Activated naive CD8-positive, alpha-beta T cell treated with anti-CD3 and anti-CD28 coated beads, Interleukin-2, amount 10 ng/mL, durations not matched to agents 7 days and 5 days (primary cell): ENCODE measurements at regions not wholly inside any gene's neighbourhood (a gene's known extent, or its start where the extent isn't known, plus 50 kb on each side); places are given as distances from the start of the nearest gene placed in this dataset.

Source experiments
- ATAC-seq: fragments of 150-1000 bp; cut with Tn5 transposase; one replicate; pipeline ENCODE4 v1.10.0; 2021; ENCODE audit warnings: low read depth, moderate library complexity
- POLR2A ChIA-PET: fragments of 350-600 bp; sonication (Branson Sonifier 250); formaldehyde crosslinking; loops from one replicate; lab custom pipeline; 2021; ENCODE audit warnings: antibody characterized with exemption; lab: Charles Lee
- DNase-seq: peaks from one replicate; pipeline ENCODE4 v3.0.0; 2021
- H3K27ac Mint-ChIP-seq: one replicate; pipeline ENCODE4 v1.8.0; 2022; ENCODE audit warnings: mild to moderate bottlenecking, mixed read lengths
- H3K27me3 Mint-ChIP-seq: one replicate; pipeline ENCODE4 v1.8.0; 2022; ENCODE audit warnings: mild to moderate bottlenecking, moderate library complexity, mixed read lengths
- H3K36me3 Mint-ChIP-seq: one replicate; pipeline ENCODE4 v1.8.0; 2021; ENCODE audit warnings: mild to moderate bottlenecking, mixed read lengths
- H3K4me1 Mint-ChIP-seq: one replicate; pipeline ENCODE4 v1.8.0; 2021; ENCODE audit warnings: mixed read lengths
- H3K4me3 Mint-ChIP-seq: one replicate; pipeline ENCODE4 v1.8.0; 2022; ENCODE audit warnings: mild to moderate bottlenecking, moderate library complexity, mixed read lengths
- H3K9me3 Mint-ChIP-seq: one replicate; pipeline ENCODE4 v1.8.0; 2021; ENCODE audit warnings: mixed read lengths

DNA sequence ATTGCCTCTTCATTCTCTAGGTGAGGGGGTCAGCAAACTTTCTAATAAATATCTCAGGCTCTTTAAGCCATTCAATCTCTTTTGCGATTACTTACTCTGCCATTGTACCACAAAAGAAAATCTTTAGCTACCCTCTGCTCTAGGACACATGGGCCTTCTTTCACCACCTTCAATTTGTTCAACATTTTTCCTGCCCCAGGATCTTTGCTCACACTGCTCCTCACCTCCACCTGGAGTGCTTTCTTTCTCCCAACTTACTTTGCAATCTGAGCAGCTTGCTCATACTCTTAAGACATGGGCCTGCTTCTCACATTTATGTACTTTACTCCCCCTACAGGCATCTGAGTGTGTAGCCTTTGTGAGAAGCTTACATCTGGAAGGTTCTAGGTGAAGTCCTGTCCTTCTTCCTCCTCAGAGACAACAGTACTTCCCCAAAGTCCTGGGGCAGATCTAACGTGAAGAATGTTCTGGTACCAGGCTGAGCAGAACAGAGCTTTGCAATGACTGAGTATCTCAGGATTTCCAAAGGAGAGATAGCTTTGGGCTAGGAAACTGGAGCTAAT lies 55.0 kb upstream of the PRDM5 start:
- peaks cover 1% of the 10 kb centered on the region for H3K4me1 Mint-ChIP-seq
- H3K9me3 Mint-ChIP-seq: no peaks in the 10 kb centered on the region
- no peaks in the 10 kb centered on the region for H3K36me3 Mint-ChIP-seq
- POLR2A ChIA-PET: no interaction called here
- ATAC-seq: peak; percentile 50
- H3K4me3 Mint-ChIP-seq: no peak overlapping the region
- no peak for DNase-seq
- no peak overlapping the region for H3K27ac Mint-ChIP-seq
- no peaks in the 10 kb centered on the region for H3K27me3 Mint-ChIP-seq

- H3K4me1 Mint-ChIP-seq: peaks cover 1% of the 10 kb centered on the region
- ATAC-seq: no peak
- DNase-seq: no peak
- H3K9me3 Mint-ChIP-seq: no peaks in the 10 kb centered on the region
- POLR2A ChIA-PET: no interaction called here
- no peaks in the 10 kb centered on the region for H3K36me3 Mint-ChIP-seq
- no peak overlapping the region for H3K4me3 Mint-ChIP-seq
- H3K27me3 Mint-ChIP-seq: no peaks in the 10 kb centered on the region
- H3K27ac Mint-ChIP-seq: no peak overlapping the region
Measured at GRCh38 chr4:120973207-120973606, 50.7 kb upstream of the PRDM5 start.
